ENCODE measurements at regions not wholly inside any gene's neighbourhood (a gene's known extent, or its start where the extent isn't known, plus 50 kb on each side); places are given as distances from the start of the nearest gene placed in this dataset.
"Not testable (repeated sequence)": the region's sequence is repeated elsewhere in the genome, so short reads cannot be mapped to it uniquely, and the experiment has no call there.

DNA sequence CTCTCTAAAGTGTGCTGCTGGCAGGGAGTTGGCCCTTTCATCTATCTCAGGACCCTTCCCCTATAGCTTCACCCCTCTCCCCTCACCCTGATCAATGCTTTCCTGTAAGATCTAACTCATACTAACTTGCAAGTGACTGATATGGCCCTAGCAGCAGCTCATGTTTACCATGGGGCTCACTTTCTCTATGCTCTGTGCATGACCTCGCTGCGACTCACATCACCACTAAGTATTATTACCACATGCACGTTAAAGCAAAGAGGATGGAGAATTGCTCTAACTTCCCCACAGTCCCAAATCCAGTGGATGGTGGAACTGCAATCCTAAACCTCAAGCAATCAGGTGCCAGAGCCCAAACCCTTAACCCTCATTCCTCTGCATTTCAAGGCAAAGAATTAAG, 626.6 kb downstream of the MID1IP1 start:
- no peak overlapping the region for H3K9ac ChIP-seq (ENCODE audit: low read length)
- intact Hi-C loops (cut with micrococcal nuclease), result no loop called here
- H4K20me1 ChIP-seq (ENCODE audit: low read length), result no peaks in the 10 kb centered on the region
- no peaks in the 10 kb centered on the region for H3K9me2 ChIP-seq (replicated peaks; ENCODE audit: low read length)
- H2AFZ ChIP-seq (ENCODE audit: low read length), result no peak overlapping the region
- H3K27me3 ChIP-seq (ENCODE audit: low read length), result no peaks in the 10 kb centered on the region
- ChIA-PET POLR2A (ENCODE audit: unreplicated experiment) (no interaction called here), CTCF (no interaction called here)
- H3K4me1 ChIP-seq (ENCODE audit: insufficient read depth, low read length), result no peaks in the 10 kb centered on the region
- ATAC-seq, result no peak
- no peaks in the 10 kb centered on the region for H3K9me3 ChIP-seq (ENCODE audit: low read length)
- H3K36me3 ChIP-seq (ENCODE audit: low read depth, low read length), result no peaks in the 10 kb centered on the region
- no peak overlapping the region for H3K4me3 ChIP-seq (ENCODE audit: low read length)
- H3F3A ChIP-seq (ENCODE audit: low read length, unreplicated experiment), result no peaks in the 10 kb centered on the region
- H3K79me2 ChIP-seq (ENCODE audit: low read length), result no peaks in the 10 kb centered on the region
- no peak overlapping the region for H3K4me2 ChIP-seq (ENCODE audit: low read length)
- H3K27ac ChIP-seq (ENCODE audit: low read length), result no peak overlapping the region
- no TSS peak for BruUV-seq (replicated peaks)
- DNase-seq, result peak; percentile 15
- TF ChIP-seq EZH2 (IDR thresholded peaks at IDR 0.05; ENCODE audit: low read length, unreplicated experiment) (no peak), EZH2phosphoT487 (IDR thresholded peaks at IDR 0.05; ENCODE audit: borderline replicate concordance, low read length) (no peak)
- TF ChIP-seq, protein P1, sequence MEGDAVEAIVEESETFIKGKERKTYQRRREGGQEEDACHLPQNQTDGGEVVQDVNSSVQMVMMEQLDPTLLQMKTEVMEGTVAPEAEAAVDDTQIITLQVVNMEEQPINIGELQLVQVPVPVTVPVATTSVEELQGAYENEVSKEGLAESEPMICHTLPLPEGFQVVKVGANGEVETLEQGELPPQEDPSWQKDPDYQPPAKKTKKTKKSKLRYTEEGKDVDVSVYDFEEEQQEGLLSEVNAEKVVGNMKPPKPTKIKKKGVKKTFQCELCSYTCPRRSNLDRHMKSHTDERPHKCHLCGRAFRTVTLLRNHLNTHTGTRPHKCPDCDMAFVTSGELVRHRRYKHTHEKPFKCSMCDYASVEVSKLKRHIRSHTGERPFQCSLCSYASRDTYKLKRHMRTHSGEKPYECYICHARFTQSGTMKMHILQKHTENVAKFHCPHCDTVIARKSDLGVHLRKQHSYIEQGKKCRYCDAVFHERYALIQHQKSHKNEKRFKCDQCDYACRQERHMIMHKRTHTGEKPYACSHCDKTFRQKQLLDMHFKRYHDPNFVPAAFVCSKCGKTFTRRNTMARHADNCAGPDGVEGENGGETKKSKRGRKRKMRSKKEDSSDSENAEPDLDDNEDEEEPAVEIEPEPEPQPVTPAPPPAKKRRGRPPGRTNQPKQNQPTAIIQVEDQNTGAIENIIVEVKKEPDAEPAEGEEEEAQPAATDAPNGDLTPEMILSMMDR (conservative IDR thresholded peaks at IDR 0.05; ENCODE audit: low read depth, low read length), result no peak

DNA sequence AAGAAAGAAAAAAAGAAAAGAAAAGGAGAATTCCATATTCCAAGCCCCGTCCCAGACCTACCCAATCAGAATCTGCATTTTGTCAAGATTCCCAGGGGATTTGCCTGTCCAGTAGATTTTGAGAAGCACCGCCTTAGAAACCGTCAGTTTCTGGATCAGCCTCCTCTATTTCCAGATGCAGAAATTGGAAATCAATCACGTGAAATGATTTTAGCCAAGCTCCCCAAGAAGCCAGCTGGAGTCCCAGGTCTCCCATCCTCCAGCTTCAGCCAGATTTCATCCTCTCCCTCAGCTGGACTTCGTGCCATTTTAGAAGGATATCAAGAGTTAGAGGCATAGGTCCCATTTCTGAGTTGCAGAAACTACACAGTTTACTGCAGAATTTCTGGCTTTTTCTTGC, 629.3 kb downstream of the MID1IP1 start:
- intact Hi-C loops (cut with micrococcal nuclease), result no loop called here
- no peak overlapping the region for H2AFZ ChIP-seq (ENCODE audit: low read length)
- TF ChIP-seq, protein P1 (conservative IDR thresholded peaks at IDR 0.05; ENCODE audit: low read depth, low read length), result no peak
- TF ChIP-seq EZH2phosphoT487 (IDR thresholded peaks at IDR 0.05; ENCODE audit: borderline replicate concordance, low read length) (no peak), EZH2 (IDR thresholded peaks at IDR 0.05; ENCODE audit: low read length, unreplicated experiment) (no peak)
- H3K27me3 ChIP-seq (ENCODE audit: low read length), result no peaks in the 10 kb centered on the region
- no peaks in the 10 kb centered on the region for H3K36me3 ChIP-seq (ENCODE audit: low read depth, low read length)
- no peaks in the 10 kb centered on the region for H3K79me2 ChIP-seq (ENCODE audit: low read length)
- no peak for ATAC-seq
- no peak overlapping the region for H3K9ac ChIP-seq (ENCODE audit: low read length)
- no peak overlapping the region for H3K27ac ChIP-seq (ENCODE audit: low read length)
- no peaks in the 10 kb centered on the region for H3F3A ChIP-seq (ENCODE audit: low read length, unreplicated experiment)
- H3K9me3 ChIP-seq (ENCODE audit: low read length), result no peaks in the 10 kb centered on the region
- no peaks in the 10 kb centered on the region for H3K4me1 ChIP-seq (ENCODE audit: insufficient read depth, low read length)
- no peaks in the 10 kb centered on the region for H3K9me2 ChIP-seq (replicated peaks; ENCODE audit: low read length)
- H4K20me1 ChIP-seq (ENCODE audit: low read length), result no peaks in the 10 kb centered on the region
- no TSS peak for BruUV-seq (replicated peaks)
- DNase-seq, result no peak
- POLR2A ChIA-PET (ENCODE audit: unreplicated experiment), result no interaction called here
- CTCF ChIA-PET, result no interaction called here
- no peak overlapping the region for H3K4me2 ChIP-seq (ENCODE audit: low read length)
- H3K4me3 ChIP-seq (ENCODE audit: low read length), result no peak overlapping the region

DNA sequence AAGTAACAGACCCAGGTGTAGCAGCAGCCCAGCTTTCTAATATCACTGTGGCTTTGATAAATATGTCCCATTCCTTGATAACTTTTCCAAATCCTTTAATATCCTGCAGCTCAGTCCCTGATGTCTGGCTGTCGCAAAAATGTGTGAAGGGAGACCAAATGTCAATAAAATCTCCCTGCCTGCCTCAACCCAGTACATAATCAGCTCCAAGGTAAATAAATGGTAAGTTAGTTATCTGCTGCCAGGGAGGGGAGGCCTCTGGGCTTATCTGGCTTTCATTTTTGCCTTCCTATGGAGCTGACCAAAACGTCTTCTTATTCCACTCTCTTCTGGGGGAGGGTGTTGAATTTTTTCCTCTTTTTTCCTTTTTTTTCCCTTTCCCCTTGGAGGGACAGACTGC, 630.6 kb downstream of the MID1IP1 start:
- H3K27me3 ChIP-seq (ENCODE audit: low read length), result no peaks in the 10 kb centered on the region
- H3K9ac ChIP-seq (ENCODE audit: low read length), result no peak overlapping the region
- DNase-seq (no peak), ATAC-seq (no peak)
- BruUV-seq (replicated peaks), result no TSS peak
- H3K4me3 ChIP-seq (ENCODE audit: low read length), result no peak overlapping the region
- no peaks in the 10 kb centered on the region for H3K9me2 ChIP-seq (replicated peaks; ENCODE audit: low read length)
- intact Hi-C loops (cut with micrococcal nuclease), result no loop called here
- H2AFZ ChIP-seq (ENCODE audit: low read length), result no peak overlapping the region
- no peaks in the 10 kb centered on the region for H3F3A ChIP-seq (ENCODE audit: low read length, unreplicated experiment)
- ChIA-PET CTCF (no interaction called here), POLR2A (ENCODE audit: unreplicated experiment) (no interaction called here)
- no peaks in the 10 kb centered on the region for H3K79me2 ChIP-seq (ENCODE audit: low read length)
- H3K4me2 ChIP-seq (ENCODE audit: low read length), result no peak overlapping the region
- H3K9me3 ChIP-seq (ENCODE audit: low read length), result no peaks in the 10 kb centered on the region
- no peaks in the 10 kb centered on the region for H3K4me1 ChIP-seq (ENCODE audit: insufficient read depth, low read length)
- no peaks in the 10 kb centered on the region for H3K36me3 ChIP-seq (ENCODE audit: low read depth, low read length)
- TF ChIP-seq EZH2phosphoT487 (IDR thresholded peaks at IDR 0.05; ENCODE audit: borderline replicate concordance, low read length), result no peak
- TF ChIP-seq, protein P1 (conservative IDR thresholded peaks at IDR 0.05; ENCODE audit: low read depth, low read length), result no peak
- no peak for TF ChIP-seq EZH2 (IDR thresholded peaks at IDR 0.05; ENCODE audit: low read length, unreplicated experiment)
- H4K20me1 ChIP-seq (ENCODE audit: low read length), result no peaks in the 10 kb centered on the region
- no peak overlapping the region for H3K27ac ChIP-seq (ENCODE audit: low read length)

DNA sequence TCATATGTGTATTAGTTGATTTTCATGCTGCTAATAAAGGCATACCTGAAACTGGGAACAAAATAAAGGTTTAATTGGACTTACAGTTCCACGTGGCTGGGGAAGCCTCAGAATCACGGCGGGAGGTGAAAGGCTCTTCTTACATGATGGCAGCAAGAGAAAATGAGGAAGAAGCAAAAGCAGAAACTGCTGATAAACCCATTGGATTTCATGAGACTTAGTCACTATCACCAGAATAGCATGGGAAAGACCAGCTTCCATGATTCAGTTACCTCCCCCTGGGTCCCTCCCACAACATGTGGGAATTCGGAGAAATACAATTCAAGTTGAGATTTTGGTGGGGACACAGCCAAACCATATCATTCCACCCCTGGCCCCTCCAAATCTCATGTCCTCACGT, 633.4 kb downstream of the MID1IP1 start:
- H3K27ac ChIP-seq (ENCODE audit: low read length); H3K9me3 ChIP-seq (ENCODE audit: low read length); H4K20me1 ChIP-seq (ENCODE audit: low read length); H3F3A ChIP-seq (ENCODE audit: low read length, unreplicated experiment); H3K4me2 ChIP-seq (ENCODE audit: low read length); CTCF ChIA-PET; H3K4me1 ChIP-seq (ENCODE audit: insufficient read depth, low read length); POLR2A ChIA-PET (ENCODE audit: unreplicated experiment); H3K36me3 ChIP-seq (ENCODE audit: low read depth, low read length); H2AFZ ChIP-seq (ENCODE audit: low read length); ATAC-seq; BruUV-seq (replicated peaks); DNase-seq; intact Hi-C loops (cut with micrococcal nuclease); H3K4me3 ChIP-seq (ENCODE audit: low read length); H3K27me3 ChIP-seq (ENCODE audit: low read length); H3K79me2 ChIP-seq (ENCODE audit: low read length); H3K9ac ChIP-seq (ENCODE audit: low read length); H3K9me2 ChIP-seq (replicated peaks; ENCODE audit: low read length): not testable (repeated sequence)

DNA sequence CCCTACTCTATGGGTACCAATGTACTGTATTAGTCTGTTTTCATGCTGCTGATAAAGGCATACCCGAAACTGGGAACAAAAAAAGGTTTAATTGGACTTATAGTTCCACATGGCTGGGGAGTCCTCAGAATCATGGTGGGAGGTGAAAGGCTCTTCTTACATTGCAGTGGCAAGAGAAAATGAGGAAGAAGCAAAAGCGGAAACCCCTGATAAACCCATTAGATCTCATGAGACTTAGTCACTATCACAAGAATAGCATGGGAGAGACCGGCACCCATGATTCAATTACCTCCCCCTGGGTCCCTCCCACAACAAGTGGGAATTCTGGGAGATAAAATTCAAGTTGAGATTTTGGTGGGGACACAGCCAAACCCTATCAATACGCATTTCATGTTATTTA, 635.3 kb downstream of the MID1IP1 start:
- not testable (repeated sequence) for BruUV-seq (replicated peaks); ATAC-seq

More for the DNA sequence above, 635.3 kb downstream of the MID1IP1 start:
- H3K4me2 ChIP-seq (ENCODE audit: low read length); POLR2A ChIA-PET (ENCODE audit: unreplicated experiment); H3K79me2 ChIP-seq (ENCODE audit: low read length); H3K4me1 ChIP-seq (ENCODE audit: insufficient read depth, low read length); H3F3A ChIP-seq (ENCODE audit: low read length, unreplicated experiment); H3K4me3 ChIP-seq (ENCODE audit: low read length); H3K9me3 ChIP-seq (ENCODE audit: low read length); H3K9ac ChIP-seq (ENCODE audit: low read length); CTCF ChIA-PET; H2AFZ ChIP-seq (ENCODE audit: low read length); H3K27me3 ChIP-seq (ENCODE audit: low read length); H3K36me3 ChIP-seq (ENCODE audit: low read depth, low read length); H4K20me1 ChIP-seq (ENCODE audit: low read length); DNase-seq; H3K9me2 ChIP-seq (replicated peaks; ENCODE audit: low read length); H3K27ac ChIP-seq (ENCODE audit: low read length); intact Hi-C loops (cut with micrococcal nuclease): not testable (repeated sequence)
